Stimulated activated CD4-positive, alpha-beta T cell treated with anti-CD3 and anti-CD28 coated beads, TNF-alpha, amount 100 ng/mL, for 24 hours (primary cell): ENCODE measurements at regions not wholly inside any gene's neighbourhood (a gene's known extent, or its start where the extent isn't known, plus 50 kb on each side); places are given as distances from the start of the nearest gene placed in this dataset.
"Not testable (repeated sequence)": the region's sequence is repeated elsewhere in the genome, so short reads cannot be mapped to it uniquely, and the experiment has no call there.

Experiments
- DNase-seq, 3 experiments: peaks; one replicate each; pipeline ENCODE4 v3.0.0-alpha.2; 2020; ENCODE audit warnings: low read depth in 3 of 3

DNA sequence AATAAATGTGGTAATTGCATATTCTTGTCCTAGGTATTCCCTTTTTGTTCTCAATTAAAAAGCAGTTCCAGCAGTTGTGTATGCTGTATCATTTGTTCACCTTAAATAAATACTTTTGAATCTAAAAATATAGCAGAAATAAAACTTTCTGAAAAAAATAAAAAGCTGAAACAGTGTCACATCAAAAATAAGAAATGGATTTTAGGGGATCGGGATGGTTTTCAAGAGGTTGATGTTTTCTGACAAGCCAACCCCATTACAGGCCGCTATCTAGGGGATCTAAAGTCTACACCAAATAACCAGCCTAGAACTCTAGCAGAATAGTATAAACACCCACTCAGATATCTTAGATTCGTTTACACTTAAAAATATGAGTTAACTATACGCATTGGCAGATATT is 95.4 kb upstream of the MAML3 start:
- no peak for DNase-seq

DNA sequence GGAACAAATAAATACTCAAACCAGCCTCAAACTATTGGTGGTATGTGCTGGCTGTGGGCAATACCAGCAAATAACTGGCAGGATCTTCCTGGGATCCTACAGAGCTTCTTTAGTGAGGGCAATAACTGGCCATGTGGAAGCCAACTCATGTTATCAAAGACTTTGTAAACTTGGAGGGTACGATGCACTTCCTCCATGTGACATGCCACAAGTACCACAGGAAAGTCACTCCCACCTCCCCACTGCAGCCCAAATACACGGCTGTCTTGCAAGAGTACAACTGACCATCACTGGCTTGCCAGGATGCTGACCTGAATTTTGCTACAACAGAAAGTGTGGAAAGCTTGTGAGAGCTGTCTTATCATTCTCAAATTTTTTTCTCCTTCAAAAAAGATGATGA is 93.3 kb upstream of the MAML3 start:
- DNase-seq, result no peak

DNA sequence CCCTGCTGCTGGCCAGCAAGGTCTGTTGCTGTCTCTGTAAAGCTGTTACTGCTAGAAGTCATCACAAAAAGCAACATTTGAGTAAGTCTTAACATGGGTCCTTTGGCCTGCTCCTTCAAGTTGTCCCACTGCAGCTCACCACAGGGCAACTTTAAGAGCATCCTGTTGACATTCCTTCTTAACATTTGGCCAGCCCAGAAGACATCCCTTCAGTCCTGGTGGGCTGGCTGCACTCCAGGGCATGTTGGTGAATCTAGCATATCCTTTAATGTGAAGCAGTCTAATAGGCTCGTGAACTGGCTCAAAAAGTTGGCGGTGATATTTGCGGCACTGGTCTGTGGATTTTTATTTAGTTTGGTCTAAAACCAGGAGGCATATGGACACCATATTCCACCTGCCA is 92.2 kb upstream of the MAML3 start:
- no peak for DNase-seq

DNA sequence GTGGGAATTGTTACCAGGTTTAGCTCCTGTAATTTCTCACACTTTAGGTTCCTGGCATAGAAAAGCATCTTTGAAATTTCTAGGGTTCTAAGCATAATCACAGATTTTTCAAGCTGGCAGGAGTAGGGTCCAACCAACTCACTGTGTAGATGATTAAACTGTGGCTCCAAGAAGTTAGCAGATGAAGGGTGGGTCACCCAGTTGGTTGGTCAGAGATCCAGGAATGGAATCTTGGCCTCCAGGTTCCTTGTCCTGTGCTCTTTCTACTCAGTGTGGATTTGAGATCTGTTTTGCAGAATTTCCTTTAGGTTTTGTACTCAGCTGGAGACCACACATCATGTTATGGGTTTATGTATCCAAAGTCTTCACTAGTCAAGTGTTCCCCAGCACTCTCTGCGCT is 90.3 kb upstream of the MAML3 start:
- DNase-seq, result no peak

DNA sequence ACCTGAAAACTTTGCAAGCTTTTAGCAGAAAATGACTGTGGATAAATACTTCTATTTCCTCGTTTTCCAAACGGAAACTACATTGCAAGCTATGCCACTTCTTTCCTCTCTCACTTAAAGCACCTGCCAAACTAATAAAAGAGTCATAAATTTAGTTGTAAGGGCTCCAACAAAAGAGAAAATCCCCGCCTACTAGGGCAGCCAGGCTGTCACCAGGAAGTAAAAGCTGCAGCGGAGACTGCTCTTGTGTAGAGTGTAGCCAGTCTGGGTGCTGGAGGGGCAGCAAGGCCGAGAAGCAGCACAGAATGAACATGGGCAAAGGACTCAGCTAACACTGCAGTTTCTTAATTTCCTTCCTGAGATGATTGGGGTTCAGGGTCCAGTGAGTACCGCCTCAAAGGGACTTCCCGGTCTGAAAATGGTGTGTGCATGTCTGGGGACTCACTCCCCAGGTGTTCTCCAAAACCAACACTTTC is 89.3 kb upstream of the MAML3 start:
- no peak for DNase-seq

DNA sequence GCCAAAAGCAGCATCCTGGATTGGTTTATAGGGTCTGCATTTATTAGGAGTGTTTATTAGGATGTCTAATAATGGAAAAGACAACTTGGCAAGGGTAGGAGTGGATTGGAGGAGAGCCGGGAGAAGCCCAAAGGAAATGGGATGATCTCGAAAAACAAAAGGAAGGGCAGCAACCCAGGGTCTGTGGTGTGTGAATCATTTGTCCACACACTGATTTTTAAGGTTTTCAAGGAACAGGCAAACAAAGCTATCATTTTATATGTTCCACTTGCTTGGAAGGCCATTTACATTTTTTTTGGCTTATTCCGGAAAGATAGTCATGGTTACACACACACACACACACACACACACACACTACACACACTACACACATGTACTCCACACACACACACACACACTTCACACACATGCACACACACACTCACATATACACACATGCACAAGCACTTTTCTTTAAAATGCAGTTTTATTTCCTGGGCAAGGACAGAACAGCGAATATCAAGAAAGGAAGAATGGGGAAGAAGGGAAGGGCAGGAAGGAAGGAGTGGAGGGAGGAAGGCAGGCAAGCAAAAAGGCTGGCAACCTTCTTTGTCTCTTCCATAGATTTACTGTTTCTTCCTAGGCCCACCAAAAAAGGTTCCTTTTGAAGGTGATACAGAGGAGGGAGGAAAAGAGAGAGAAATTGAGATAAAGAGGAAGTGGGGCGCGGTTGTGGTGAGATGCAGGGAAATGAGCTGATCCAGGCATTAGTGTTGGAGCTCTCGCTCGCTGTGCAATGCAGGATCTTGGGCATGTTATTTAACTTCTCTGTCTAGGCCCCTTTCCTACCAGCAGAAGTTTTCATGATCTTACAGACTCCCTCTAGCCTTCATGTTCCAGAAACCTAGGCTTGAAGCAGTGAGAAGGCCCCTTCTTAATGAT is 88.6 kb upstream of the MAML3 start:
- no peak for DNase-seq

DNA sequence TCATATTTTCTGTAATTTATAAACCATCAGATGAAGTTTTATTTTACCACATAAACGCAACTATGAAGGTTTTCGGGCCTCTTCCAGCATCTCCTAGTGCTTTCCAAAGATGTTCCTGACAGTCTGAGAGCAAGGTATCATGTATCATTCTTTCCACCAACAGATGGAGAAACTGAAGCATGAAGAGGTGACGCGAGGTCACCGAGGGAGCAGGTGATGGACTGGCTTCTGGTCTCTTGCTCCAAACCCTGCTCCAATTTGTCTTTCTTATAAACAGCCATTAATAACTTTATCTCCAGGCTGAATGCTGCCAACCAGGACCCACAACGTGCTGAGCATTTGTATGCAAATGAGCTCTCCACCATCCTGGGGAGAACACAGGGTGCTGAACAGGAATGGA is 86.3 kb upstream of the MAML3 start:
- no peak for DNase-seq

DNA sequence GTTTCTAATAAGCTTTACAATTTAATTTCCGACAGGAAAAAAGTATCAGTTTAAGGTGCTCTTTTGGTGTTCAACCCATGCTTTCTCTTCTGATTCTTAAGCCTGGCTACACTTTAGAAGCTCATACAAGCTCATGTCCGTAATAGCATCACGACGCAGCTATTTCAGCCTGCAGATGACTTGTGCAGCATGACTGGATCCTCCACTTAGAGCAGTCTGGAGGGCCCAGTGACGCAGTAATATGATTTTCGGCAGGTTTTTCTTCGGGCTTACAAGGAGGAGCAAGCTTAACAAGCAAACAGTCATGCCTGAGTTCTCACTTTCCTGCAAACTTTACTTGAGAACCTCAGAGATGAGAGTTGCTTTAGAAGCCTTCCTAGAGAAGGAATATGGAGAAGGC is 85.3 kb upstream of the MAML3 start:
- DNase-seq, result no peak

DNA sequence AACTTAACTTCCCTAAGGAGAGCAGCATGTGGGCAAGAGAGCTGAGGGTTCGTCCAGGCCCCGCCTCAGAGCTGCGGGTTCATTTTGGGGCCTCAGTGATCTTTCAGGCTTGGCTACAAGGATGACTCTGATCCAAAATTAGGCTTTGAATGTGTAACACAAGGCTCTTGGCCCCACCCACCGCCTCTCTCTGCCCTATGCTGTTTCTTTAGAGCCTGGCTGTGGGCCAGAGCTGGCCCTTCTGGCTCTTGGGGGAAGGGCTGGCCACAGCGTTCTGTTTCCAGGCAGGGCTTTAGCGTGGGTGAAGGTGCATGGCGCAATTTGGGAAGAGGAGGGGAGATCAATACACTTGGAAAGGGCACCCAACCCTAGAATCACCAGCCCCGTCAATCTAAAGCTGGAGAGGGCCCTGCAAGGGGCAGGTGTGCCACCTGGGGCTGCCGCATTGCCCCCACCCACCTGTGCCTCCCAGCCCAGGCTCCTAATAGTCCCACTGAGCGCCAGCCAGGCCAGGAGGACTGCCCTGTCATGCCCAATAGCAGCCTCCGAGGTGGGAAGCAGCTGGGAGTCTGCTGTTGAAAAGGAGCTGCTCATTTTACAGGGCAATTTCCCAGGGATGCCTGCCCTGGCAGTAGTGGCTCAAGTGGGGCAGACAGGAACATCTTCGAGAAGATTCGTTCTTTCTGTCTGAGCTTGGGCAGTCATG is 84.5 kb upstream of the MAML3 start:
- no peak for DNase-seq

DNA sequence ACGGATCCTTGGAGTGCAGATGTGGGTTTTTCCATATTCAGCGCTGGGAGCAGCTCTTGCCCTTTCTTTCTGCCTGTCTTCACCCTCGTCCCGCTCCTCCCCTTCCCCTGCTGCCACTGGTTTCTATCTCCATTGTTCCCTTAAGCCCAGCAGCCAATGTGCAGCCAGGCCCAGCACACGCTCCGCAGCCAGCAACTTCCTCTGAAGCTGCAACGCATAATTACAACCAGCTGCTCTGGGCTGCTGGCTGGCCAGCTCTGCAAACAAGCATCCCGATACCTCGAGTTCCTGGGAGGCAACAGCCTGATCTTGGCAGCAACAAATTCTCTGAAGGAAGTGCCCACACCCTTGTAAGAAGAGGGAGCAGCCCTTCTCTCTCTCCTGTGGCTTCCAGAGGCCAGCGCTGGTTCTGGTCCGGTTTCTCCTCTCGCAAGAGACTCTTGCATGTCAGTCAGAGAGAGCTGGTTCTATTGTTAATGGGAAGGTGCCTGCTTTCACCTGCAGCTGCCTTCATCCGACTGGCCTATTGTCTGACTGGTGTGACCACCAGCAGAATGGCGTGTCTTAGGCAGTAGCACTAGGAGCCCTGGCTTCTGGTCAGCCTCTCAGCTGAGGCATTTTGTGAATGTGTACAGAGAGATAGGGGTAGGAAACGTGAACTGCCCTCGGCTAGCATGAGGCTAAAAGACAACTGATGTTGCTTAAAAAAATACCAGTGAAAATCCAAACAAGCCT is 83.8 kb upstream of the MAML3 start:
- DNase-seq, result no peak

DNA sequence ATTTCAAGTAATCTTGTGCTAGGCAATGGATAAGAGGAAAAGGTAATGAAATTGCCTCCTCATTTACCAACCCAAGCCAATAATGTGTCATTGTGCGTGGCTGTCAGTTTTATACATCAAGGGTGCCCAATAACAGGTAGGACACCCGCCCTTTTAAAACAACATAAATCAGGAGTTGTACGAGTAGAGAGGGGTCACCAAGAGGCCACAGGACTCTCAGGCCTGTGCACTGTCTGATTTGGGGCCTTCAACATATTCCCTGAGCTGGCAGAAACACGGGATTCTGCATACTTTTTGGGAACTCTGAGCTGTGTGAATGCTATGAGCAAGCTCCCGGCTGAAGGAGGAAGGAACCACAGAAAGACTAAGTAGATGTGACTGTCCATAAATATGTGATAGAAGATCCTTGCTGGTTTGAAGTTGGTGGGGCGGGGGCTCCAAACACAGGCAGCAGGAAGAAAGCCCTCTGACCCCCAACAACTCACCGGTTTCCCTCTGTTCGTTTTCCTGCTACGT is 82.7 kb upstream of the MAML3 start:
- no peak for DNase-seq

DNA sequence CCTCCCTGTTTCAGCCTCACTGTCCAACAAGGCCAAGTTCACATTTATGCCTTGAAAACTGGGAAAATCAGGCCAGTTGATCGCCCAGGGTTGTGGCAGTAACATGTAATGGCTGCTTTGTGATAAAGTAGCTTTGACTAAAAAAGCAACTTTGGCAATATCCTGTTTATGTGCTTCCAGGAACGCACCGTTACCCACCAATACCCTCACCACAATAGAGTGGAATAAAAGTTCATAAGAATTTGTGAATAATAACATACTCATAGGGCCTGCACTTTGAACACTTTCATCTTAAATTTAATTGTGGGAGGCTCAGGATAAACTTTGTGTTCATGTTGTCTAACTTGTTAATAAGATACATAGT is 80.7 kb upstream of the MAML3 start:
- no peak for DNase-seq

DNA sequence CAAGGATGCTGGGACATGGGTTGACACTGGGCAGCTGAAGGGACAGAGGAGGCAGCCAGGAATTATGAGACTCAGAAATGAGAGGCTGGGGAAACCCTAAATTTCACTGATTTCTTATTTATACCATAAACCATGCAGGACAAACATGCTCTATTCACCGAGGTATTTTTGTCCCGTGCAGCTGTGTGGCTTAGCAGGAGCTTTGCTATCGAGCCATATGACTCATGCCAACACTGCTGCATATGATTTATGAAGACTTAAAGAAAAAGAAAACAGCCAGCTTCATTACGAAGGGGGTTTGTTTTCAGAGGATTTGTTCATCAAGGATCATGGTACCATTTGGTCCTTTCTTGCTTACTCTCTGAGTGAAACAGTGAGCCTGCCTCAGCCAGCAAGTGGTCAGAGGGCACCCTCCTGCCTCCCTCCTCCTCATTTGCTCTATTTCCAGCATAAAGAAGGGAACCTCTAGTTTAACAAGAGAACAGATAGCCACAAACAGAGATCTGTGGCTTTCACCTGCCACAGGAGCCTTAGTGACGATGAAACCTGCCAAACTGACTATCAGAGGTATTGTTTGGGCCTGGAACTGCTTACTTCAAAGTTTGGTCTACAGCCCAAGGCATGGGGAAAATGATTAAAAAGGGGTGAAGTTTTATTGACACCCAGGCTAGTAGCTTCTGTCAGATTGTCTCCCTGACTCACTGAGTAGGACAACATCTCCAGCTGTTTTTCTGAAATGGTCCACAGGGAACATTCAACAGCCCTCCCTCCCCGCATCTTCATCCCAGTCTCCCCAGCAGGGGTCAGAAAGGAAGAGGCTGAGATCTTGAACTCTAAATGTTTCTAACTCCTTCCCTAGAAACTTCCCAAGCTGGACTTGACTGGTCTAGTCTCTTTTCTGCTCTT is 80.1 kb upstream of the MAML3 start:
- no peak for DNase-seq

DNA sequence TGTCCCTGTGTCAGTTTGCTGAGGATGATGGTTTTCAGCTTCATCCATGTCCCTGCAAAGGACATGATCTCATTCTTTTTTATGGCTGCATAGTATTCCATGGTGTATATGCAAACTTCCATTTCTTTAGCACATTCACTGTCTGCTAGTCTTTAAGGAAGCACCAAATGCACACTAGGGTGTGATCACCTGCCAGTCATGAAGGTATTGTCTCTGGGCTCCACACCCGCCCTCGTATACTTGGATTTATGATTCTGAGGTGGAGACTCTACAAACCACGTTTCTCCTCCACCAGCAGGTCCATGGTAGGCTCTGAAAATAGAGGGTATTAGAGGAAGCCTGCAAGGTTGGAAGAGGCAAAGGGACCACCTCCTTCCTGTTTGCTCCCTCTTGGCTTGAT is 75.9 kb upstream of the MAML3 start:
- no peak for DNase-seq

DNA sequence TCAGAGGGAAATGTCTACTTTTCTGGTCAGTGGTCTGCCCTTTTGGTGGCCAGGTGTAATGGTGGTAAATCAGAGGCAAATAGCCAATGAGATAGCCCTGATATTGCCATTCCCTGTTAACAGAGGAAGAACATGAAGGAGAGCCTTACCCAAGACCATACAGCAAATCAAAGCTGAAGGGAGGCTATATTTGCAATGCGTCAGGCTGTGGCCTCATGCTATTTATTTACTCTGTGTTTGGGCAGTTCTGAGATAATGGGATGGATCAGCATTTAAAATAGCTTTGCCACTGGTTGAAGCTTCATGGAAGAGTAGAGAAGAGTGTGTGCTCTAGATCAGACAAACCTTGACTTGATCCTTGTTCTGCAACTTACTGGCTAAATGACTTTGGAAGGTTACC is 73.3 kb upstream of the MAML3 start:
- no peak for DNase-seq

DNA sequence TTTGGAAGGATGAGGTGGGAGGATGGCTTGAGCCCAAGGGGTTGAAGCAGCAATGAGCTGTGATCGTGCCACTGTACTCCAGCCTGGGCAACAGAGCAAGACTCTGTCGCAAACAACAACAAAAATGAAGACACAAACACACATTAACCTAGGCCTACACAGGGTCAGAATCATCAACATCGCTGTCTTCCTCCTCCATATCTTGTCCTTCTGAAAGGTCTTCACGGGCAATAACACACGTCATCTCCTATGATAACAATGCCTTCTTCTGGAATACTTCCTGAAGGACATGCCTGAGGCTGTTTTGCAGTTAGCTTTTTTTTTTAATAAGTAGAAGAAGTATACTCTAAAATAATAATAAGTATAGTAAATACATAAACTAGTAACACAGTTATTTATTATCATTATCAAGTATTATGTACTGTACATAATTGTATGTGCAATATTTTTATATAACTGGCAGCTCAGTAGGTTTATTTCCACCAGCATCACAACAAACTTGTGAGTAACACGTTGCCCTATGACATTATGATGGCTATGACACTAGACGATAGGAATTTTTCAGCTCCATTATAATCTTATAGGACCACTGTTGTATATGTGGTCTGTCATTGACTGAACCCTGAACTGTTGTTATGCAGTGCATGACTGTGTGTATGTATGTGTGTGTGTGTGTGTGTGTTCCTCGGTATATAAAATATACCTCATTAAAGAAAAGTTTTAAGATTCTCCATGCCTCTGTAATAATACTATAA is 69.2 kb upstream of the MAML3 start:
- no peak for DNase-seq

DNA sequence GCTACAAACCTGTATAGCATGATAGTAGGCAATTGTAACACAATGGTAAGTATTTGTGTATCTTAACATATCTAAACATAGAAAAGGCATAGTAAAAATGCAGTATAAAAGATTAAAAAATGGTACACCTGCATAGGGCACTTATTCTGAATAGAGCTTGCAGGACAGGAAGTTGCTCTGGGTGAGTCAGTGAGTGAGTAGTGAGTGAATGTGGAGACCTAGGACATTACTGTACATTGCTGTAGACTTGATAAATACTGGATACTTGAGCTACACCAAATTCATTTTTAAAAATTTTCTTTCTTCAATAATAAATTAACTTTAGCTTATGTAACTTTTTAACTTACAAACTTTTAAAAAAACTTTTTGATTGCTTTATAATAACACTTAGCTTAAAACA is 68.2 kb upstream of the MAML3 start:
- no peak for DNase-seq

DNA sequence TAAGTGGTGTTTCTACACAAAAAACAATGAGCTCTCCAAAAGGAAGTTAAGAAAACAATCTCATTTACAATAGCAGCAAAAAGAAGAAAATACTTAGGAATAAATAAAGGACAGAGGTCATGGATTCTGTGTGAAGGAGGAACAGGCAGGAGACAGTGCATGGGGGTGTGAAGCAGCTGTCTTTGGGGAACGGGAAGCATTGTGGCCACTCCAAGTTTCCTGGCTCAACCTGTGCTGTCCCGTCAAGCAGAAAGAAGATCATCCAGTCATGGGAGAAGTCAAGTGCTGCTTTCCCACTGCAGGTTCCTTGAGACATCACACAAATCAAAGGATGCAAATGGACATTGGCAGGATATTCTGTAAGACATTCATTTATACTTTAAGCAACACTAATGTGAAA is 66.1 kb upstream of the MAML3 start:
- no peak for DNase-seq

DNA sequence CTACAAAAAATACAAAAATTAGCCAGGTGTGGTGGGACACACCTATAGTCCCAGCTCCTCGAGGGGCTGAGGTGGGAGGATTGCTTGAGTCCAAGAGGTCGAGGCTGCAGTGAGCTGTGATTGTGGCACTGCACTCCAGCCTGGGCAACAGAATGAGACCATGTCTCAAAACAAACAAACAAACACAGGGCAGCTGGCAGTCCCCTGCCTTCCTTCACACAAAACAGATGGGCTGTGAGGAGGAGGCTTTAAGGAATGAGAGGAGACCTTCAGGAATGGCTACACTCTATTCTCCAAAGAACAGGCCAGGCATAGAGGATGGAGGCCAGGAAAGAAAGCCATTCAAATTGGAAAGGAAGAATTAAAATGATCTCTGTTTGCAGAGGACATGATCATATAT is 65.6 kb upstream of the MAML3 start:
- DNase-seq, result no peak

DNA sequence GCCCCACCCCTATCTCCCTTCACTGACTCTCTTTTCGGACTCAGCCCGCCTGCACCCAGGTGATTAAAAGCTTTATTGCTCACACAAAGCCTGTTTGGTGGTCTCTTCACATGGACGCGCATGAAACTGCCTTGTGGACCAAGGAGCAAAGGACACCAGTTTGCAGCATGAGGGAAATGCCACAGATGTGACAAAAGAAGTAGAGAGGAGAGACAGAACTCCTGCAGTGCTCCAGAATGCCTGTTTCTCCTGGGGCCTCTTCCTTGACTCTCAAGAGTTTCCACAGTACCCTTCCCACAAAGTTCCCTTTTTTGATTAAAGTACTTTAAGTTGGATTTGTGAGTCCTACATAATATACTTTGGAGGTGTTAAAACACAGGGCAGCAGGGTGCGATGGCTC is 65.1 kb upstream of the MAML3 start:
- not testable (repeated sequence) for DNase-seq

DNA sequence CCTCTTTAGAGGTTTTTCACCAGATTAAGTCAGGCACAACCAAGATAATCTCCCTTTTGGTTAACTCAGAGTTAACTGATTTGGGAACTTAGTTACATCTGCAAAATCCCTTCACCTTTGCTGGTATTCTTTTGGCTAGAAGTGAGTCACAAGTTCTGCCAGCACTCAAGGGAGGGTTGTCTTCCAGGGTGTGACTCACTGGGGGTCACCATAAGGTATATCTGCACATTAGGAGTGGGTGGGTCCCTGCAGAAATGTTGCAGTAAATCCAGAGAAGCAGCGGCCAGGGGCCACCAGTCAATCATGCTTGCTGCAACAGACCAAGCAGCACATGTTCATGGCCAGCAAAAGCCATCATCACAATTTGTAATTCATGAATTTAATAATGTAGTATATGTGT is 59.8 kb upstream of the MAML3 start:
- no peak for DNase-seq
